Astrocyte of the hippocampus (primary cell): ENCODE measurements at regions not wholly inside any gene's neighbourhood (a gene's known extent, or its start where the extent isn't known, plus 50 kb on each side); places are given as distances from the start of the nearest gene placed in this dataset.

Experiments
- DNase-seq: peaks from one replicate; pipeline ENCODE4 v3.0.0; 2011; ENCODE audit warnings: low read depth, low spot score

- no peak for DNase-seq
Observed at GRCh38 chr10:113359655-113360054, 193.2 kb upstream of the HABP2 start.

GRCh38 chr10:113360870-113361269, 192.0 kb upstream of the HABP2 start:
- no peak for DNase-seq

GRCh38 chr10:113362645-113363091, 190.2 kb upstream of the HABP2 start:
- DNase-seq = peak; percentile 54

GRCh38 chr10:113364227-113364626, 188.6 kb upstream of the HABP2 start:
- no peak for DNase-seq

- DNase-seq = no peak
Observed at GRCh38 chr10:113368666-113369364, 184.0 kb upstream of the HABP2 start.

- DNase-seq = no peak
Observed at GRCh38 chr10:113369365-113369694, 183.5 kb upstream of the HABP2 start.

- DNase-seq = no peak
Observed at GRCh38 chr10:113376428-113376827, 176.4 kb upstream of the HABP2 start.

GRCh38 chr10:113379091-113379490, 173.8 kb upstream of the HABP2 start:
- no peak for DNase-seq

GRCh38 chr10:113381416-113381815, 171.4 kb upstream of the HABP2 start:
- no peak for DNase-seq

GRCh38 chr10:113381981-113382509, 170.8 kb upstream of the HABP2 start:
- DNase-seq = peak; percentile 21

- DNase-seq = no peak
Observed at GRCh38 chr10:113382691-113383090, 170.2 kb upstream of the HABP2 start.

GRCh38 chr10:113384181-113384580, 168.7 kb upstream of the HABP2 start:
- no peak for DNase-seq

- peak; percentile 93 for DNase-seq
Observed at GRCh38 chr10:113385021-113385999, 167.5 kb upstream of the HABP2 start.

- DNase-seq = peak; percentile 32
Observed at GRCh38 chr10:113386005-113386404, 166.8 kb upstream of the HABP2 start.

- no peak for DNase-seq
Observed at GRCh38 chr10:113389969-113390368, 162.9 kb upstream of the HABP2 start.

- DNase-seq = no peak
Observed at GRCh38 chr10:113390896-113391295, 162.0 kb upstream of the HABP2 start.

GRCh38 chr10:113397047-113397446, 155.8 kb upstream of the HABP2 start:
- no peak for DNase-seq

- no peak for DNase-seq
Observed at GRCh38 chr10:113399065-113399464, 153.8 kb upstream of the HABP2 start.

GRCh38 chr10:113402602-113403001, 150.3 kb upstream of the HABP2 start:
- DNase-seq = no peak

- no peak for DNase-seq
Observed at GRCh38 chr10:113407218-113407617, 145.6 kb upstream of the HABP2 start.

- no peak for DNase-seq
Observed at GRCh38 chr10:113409175-113409574, 143.7 kb upstream of the HABP2 start.

GRCh38 chr10:113410618-113411017, 142.2 kb upstream of the HABP2 start:
- DNase-seq = no peak

GRCh38 chr10:113411456-113411855, 141.4 kb upstream of the HABP2 start:
- no peak for DNase-seq
